Hematopoietic multipotent progenitor cell (in vitro differentiated cells): ENCODE measurements at regions not wholly inside any gene's neighbourhood (a gene's known extent, or its start where the extent isn't known, plus 50 kb on each side); places are given as distances from the start of the nearest gene placed in this dataset.
"Not testable (repeated sequence)": the region's sequence is repeated elsewhere in the genome, so short reads cannot be mapped to it uniquely, and the experiment has no call there.

Experiments used
- DNase-seq, 3 donors: peaks; one replicate each; pipeline ENCODE4 v3.0.0-alpha.2; 2011 to 2015; ENCODE audit warnings: low read depth in 2 of 3, low spot score in 2 of 3

DNA sequence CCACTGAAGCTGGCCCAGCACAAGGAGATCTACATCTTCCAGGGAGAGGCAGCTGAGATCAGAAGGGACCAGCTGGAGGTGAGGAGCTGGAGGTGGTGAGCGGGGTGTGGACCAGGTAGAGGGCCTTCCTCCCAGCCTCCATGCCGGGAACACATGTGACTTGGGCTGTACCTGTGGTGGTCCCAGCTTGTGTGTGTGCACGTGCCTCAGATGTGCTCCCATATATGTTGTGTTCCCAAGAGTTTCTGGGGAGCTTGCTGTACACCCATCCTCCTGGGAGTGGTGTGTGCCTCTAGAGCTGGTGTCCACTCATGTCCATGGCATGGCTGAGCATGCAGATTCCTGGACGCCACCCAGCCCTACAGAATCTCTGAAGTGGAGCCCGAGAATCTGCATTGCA lies 183.7 kb upstream of the AKAP13 start:
- DNase-seq, result not testable (repeated sequence)

DNA sequence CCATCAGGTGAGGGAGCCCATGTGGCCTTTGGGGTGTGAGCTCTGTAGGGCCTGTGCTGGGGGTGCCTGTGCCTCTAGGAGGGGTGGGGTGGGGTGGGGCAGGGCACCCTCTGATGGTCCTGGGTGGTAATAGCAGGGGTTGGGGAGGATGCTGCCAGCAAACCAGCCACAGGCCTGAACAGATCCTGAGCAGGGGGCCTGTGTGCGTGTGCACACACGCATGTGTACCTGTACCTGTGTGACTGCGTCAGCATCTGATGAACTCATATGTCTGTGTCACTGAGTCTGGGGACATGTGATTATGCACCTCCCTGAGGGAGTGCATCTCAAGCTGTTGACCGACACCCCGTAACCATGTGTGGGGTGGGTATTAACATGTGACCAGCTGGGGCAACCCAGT lies 182.8 kb upstream of the AKAP13 start:
- not testable (repeated sequence) for DNase-seq

DNA sequence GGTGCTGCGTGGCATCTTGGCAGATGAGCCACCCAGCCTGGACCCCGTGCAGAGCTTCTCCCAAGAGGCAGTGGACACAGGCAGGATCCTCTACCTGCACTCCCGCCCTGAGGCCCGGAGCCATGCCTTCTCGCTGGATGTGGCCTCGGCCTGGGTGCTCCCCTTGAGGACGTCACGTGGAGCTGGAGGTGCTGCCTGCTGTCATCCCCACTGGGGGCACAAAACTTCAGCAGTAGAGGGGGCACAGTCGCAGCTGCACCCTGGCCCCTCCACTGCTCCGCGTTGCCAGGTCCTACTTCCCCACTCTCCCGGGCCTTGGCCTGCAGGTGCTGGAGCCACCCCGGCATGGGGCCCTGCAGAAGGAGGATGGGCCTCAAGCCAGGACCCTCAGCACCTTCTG lies 182.0 kb upstream of the AKAP13 start:
- not testable (repeated sequence) for DNase-seq

DNA sequence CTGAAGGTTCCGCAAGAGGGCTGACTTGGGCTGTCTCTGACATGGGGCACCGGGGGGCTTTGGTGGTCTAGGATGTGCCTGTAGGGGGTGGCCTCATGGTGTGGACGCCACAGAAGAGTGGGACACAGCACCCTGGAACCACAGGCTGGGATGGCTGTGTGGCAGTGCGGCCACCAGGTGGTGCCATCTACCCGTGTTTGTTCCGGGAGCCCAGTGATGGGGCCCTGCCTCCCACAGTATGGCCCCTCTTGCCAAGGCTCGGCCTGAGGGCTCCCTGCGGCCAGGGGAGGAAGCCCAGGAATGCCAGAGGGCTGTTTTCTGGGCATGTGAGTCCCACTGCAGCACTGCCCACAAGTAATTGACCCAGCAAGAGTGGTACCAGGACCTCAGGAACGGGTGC lies 180.2 kb upstream of the AKAP13 start:
- not testable (repeated sequence) for DNase-seq

DNA sequence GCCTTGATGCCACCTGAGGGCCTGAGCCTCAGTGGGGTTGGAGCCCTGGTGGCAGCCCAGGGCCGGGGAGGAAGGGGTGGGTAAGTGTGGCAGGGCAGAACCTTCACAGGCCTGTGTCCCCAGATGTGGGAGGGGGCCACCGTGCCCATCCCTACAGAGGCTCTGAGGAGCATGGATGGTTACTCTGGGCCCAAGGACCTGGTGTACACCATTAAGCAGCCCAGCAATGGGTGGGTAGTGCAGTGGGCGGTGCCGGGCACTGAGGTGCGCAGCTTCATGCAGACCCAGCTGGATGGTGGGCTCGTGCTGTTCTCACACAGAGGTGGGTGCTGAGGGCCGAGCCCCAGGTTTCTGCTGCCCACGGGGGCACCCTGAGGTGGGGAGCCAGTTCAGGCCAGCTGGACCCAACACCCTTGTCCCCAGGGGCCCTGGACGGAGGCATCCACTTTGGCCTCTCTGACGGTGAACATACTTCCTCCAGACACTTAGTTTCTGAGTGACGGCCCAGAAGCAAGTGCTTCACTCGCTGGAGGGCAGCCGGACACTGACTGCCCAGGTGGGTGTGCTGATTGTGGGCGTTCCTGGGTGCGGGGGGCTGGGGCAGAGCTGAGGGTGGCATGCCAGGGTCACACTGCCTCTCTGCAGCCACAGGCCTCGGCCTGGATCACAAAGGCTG lies 179.1 kb upstream of the AKAP13 start:
- DNase-seq, result not testable (repeated sequence)

DNA sequence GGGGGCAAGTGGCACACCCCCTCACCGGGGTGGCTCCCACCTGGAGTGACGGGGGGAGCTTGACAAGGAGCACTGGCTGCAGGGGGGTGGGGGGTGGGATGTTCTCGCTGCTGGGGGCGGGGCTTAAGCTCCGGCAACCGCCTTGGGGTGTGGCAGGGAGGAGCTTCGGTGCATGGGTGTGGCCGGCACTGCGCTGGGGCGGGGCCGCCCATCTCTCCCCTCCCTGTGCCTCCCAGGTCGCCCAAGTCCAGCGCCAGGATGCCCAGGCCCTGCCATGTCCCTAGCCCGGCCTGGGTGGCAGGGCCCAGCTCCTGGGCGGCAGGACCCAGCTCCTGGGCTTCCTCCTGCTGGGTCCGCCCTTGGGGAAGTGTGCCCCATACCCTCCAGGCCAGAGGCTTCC lies 175.9 kb upstream of the AKAP13 start:
- not testable (repeated sequence) for DNase-seq

DNA sequence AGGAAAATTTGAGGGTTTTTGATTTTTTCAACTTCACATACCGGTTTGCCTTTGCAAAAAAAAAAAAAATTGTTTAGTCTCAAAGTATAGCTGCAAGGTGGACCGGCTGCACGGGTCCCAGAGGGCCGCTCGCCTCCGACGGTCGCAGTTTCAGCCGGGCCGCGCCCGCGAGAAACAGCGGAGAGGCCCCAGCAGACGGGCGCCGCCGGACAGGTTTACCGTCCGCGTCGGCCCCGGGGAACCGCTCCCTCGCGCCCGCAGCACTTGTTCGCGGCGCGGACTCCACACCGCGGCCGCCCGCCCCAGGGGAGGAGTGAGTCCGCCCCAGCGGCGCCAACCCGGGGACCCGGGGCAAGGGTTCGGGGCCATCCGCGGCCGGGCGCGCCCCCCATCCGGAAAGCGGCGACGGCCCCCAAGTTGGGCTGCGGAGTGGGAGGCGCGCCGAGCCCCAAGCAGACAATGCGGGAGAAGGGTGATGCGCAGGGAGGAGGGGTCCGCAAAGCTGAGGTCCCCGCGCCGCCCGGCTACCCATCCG lies 146.5 kb upstream of the AKAP13 start:
- not testable (repeated sequence) for DNase-seq

DNA sequence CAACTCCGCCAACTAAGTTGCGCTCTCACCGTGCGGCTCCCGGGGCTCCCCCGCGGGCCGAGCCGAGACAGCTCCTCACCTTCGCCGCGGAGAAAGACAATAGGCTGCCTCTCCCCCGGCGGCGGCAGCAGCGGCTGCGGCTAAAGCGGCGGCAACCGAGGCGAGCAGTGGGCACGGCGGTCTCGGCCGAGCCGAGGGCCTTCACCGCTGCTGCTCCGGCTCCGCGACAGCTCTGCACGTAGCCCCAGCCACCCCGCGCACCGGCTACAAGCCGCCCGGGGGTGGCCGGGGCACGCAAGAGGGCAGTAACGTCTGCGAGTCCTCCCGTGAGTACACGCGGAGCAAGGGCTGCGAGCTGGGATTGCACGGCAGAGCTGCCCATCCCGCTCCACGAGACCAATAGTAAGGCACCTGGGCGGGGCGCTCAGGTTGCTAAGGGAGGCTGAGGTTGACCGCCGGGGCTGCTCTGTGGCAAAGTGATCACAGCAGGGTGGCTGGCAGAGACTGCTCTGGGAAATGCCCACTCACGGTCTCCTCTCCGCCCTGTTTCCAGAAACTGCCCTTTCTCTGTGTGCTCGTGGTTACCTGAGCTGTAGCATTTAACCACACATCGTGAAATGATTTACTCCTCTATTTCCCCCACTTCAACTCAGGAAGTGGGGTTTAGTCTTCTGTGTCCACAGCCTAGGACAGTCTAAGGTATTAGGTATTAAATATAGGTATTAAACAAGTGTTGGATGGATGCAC lies 145.8 kb upstream of the AKAP13 start:
- DNase-seq, result not testable (repeated sequence)

DNA sequence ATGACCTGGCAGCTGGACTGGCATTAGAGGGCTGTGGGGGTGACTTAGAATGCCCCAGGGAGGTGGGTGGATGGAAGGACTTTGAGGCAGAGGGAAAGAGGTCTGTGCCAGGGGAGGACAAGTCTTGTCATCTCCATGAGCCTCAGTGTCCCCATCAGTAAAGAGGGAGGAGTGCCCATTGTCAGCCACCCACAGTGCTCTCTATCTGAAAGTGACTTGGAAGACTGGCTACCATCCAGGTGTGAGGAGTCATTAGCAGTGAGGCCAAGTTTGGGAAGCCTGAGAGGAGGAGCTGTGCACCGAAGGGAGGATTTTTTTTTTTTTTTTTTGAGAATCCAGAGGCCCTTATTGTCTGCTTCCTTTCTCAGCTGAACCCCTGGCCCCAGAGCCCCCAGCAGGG lies 136.3 kb upstream of the AKAP13 start:
- DNase-seq, result not testable (repeated sequence)

DNA sequence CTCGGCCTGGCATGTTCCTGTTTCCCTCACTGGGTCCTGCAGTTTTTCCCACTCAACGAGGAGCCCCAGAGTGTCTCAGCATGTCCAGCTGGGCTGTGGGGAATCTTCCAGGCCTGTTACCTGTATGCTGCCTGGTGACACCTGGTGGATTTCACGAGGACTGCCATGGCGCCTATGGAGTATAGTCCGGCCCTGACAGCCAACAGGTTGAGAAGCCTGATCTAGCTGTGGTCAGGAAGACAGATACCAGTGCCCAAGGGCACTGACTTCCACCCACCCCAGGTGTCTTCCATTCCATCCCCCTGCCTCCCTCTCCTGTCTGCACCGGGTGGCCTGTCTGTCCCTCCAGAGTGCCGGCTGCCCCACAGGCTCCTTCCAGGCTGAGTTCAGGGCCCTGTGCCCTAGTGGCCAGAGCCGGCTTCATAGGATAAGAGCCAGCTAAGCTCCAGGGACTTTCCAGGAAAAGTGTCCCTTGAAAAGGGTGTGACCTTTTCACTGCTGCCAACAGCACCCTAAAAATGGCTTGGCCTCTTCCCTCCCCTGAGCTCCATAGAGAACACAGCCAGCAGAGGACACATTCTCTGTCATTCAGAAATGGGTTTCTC lies 129.4 kb upstream of the AKAP13 start:
- DNase-seq, result not testable (repeated sequence)

DNA sequence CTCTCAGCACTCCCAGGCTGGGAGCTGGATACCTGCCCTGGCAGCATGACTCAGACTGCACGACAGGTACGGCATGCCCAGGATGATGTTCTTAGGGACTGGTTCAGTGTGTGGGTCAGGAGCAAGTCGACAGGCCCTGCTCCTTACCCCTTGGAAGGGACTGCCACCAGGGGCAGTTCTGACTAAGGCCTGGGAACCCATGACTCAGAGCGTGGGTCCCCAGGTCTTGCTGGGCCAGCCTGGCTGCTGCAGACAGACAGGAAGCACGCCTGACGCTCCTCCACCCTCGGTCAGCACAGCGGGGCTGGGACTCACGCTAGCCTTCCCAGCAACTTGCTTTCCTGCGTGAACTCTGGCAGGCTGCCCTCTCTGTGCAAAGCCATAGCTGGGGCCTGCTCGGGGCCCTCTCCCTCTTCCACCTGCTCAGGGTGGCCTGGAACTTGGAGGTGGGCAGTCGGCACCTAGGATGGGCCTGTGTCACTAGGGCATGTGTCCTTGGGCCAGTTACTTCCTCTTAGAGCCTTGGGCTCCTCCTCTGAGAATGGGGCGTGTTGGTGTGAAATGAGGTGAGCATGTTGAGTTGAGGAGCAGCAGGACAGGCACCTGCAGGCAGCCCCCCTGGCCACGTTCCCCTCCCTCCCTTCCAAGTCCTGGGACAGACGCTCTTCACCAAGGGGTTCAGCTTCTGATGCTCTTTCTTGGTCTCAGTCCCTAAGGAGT lies 127.0 kb upstream of the AKAP13 start:
- peak in 1 of 3 donors; percentile 12 for DNase-seq

DNA sequence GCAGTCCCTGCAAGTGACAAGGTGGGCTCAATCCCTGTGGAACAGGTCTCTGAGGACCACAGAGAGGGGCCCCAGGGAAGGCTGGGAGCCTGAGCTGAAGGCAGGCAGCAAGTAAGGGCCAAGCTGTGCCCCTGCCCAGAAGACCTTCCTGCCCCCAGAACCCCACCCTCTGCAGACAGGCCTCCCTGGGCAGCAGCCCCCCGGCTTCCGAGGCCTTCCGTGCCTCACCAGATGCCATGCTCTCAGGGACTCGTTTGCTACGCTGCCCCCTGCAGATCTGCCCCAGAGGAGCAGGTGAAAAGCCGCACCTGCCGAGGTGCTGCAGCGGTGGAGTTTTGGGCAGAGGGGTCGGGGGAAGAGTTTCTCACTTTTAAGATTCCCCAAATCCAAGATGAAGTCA lies 125.4 kb upstream of the AKAP13 start:
- DNase-seq, result not testable (repeated sequence)

DNA sequence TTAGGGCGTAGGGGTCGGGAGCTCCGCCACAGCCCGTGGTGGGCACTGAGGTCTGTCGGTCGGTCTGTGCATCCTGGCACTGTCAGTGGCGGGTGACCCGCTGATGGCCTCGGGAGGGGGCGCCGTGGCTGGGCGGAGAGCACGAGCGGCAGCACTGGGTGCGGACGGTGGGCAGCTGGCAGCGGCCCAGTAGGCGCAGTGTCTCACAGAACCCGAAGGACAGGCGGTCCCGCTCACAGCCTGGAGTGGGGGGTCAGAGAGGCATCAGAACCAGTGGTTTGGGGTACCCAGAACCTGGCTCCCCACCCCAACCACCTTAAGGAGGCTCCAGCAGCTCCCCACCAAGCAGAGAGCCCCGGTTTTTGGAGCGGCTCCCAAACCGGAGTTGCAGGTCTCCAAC lies 124.9 kb upstream of the AKAP13 start:
- DNase-seq, result not testable (repeated sequence)

DNA sequence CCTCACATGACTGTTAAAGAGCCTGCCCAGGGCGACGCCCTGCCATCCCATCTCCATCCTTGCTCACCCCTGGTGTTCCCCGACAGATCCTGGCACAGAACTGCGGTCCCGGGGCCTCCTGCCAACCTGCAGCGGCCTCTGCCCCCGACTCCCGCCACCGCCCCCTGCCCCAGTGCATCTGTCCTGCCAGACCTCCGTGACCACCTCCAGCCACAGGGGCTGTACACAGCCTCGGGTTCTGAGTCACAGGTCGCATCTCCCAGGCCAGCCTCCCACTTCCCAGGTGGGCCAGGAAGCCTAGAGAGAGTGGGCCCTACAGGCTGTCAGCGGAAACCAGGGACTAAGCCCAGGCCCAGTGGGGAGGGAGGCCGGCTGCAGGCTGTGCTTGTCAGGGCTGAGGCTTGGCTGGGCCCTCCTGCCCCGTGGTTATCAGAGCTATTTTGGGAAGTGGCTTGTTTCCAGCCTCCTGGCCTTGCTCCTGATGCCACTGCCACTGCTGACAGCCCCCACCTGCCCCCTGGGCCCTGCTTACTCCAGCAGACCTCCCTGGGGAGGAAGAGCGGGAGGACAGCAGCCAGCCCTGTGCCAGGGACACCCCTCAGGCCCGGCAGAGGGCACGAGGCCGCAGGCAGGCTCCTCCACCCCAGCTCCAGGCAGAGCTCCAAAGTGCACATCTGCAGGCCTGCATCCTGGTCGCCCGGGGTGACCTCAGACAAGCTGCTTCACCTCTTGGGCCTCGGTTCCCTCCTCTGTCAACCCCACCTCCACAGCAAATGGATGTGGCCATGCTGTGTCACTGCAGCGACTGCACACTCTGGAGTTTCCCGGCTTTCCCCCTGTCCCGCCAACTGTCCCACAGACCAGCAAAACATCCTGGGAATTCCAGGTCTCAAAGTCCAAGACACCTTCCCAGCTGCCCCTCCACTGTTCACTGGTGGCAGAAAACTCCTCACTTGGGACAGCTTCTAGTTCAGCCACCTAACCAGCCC lies 124.1 kb upstream of the AKAP13 start:
- not testable (repeated sequence) for DNase-seq

DNA sequence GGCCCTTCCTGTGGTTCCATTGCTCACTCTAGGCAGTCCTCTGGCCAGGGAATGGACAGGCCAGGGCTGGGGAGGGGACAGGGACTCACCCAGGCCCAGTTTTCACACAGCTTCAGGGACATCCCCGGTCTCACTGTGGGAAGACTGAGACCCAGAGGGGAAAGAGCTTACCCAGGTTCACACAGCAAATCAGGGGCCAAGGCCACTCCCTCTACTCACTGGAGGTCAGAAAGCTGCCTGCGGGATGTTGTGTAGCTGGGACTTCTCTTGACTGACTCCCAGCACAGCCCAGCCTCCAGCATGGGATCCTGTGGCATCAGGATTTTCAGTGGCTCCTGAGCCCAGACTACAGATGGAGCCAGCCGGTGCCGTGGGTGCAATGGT lies 122.3 kb upstream of the AKAP13 start:
- not testable (repeated sequence) for DNase-seq

DNA sequence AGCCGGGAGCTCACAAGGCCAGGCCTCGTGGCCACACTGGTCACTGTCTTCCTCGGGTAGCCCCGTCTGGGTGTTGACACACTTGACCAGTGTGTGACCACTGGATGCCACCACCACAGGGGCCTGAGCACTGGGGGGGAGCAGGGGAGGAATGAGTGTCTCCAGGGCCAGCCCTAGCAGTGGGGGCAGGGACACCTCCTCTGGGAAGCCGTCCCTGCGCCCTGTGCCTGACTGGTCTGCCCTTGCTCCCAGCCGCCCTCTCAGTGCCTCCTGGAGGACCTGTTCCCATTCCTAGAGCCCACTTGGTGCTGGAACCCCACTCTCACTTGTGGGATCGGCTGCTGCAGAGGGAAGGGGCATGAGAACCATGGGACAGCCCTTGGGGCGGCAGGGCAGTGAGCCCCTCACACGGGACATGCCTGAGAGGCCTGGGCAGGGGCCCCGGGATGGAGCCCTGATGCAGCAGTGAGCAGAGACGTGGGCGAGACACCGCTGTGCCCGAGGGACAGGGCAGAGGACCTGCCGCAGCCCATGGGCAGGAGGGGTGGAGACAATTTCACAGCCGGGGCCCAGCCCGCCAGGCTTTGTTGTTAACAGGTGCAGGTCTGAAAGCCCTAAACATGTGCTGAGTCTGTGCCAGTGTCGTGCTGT lies 121.7 kb upstream of the AKAP13 start:
- not testable (repeated sequence) for DNase-seq

DNA sequence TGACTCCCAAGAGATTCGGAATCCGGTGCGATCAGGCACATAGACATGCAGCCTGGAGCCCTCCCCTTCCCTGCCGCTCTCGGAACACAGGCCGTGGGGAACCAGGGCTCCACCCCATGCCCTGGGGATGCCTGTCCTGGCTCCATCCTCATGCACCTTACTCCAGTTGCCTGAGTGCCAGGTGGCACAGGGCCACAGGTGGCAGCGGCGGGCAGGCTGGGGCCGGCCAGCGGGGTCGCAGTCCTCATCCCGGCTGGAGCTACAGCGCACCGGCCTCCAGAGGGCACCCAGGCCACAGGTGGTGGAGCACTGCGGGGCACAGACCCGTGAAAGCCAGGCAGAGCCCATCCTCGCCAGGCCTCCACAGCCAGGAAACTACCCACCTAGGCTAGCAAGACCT lies 119.9 kb upstream of the AKAP13 start:
- DNase-seq, result not testable (repeated sequence)

DNA sequence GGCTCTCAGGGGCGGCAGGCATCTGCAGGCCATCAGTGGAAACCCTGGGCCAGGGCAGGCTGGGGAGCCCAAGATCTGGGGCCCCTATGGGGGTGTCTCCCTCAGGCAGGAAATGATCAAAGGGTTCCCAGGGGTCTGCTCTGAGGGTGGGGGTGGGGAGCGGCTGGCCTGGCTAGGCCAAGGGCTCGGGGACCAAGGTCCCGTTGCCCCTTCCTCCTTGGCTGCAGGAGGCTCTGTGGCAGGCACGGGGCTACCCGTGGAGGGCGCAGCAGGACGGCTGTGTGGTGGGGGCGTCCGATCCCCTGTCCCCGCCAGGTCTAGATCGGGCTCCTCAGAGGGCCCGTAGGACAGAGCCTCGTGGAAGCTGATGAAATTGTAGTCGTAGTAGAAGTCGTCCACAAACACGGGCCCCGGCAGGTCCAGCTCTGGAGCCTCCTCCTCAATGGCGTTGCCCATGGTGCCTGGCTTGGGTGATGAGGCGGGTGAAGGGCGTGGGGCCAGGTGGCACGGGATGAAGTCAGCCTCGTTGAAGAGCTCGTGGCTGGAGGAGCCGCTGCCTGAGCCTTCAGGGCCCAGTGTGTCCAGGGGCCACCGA lies 117.8 kb upstream of the AKAP13 start:
- not testable (repeated sequence) for DNase-seq
